Panc1 (cell line): ENCODE measurements at regions not wholly inside any gene's neighbourhood (a gene's known extent, or its start where the extent isn't known, plus 50 kb on each side); places are given as distances from the start of the nearest gene placed in this dataset.

ENCODE experiments used
- POLR2AphosphoS5 ChIP-seq: IDR thresholded peaks from 2 replicates; pipeline ENCODE4 v1.6.1; 2012; ENCODE audit warnings: mild to moderate bottlenecking, low read depth, low read length, moderate library complexity
- TCF7L2 ChIP-seq: IDR thresholded peaks from 2 replicates; pipeline ENCODE4 v1.6.1; 2011; ENCODE audit warnings: mild to moderate bottlenecking, low read depth, low read length, inconsistent platforms
- TF ChIP-seq, protein P1 (sequence below): fragments of 450-650 bp; IDR thresholded peaks from 2 replicates; pipeline ENCODE4 v1.5.1; 2017; ENCODE audit warnings: mild to moderate bottlenecking
- TF ChIP-seq, protein P2 (sequence below), 2 experiments: IDR thresholded peaks; 2 replicates each; pipeline ENCODE4 v1.6.1; 2011 to 2012; ENCODE audit warnings: low read depth in 2 of 2, control low read depth in 1 of 2, low read length in 1 of 2, mild to moderate bottlenecking in 1 of 2, moderate library complexity in 1 of 2; ENCODE audit not compliant: insufficient read depth in 1 of 2

DNA sequence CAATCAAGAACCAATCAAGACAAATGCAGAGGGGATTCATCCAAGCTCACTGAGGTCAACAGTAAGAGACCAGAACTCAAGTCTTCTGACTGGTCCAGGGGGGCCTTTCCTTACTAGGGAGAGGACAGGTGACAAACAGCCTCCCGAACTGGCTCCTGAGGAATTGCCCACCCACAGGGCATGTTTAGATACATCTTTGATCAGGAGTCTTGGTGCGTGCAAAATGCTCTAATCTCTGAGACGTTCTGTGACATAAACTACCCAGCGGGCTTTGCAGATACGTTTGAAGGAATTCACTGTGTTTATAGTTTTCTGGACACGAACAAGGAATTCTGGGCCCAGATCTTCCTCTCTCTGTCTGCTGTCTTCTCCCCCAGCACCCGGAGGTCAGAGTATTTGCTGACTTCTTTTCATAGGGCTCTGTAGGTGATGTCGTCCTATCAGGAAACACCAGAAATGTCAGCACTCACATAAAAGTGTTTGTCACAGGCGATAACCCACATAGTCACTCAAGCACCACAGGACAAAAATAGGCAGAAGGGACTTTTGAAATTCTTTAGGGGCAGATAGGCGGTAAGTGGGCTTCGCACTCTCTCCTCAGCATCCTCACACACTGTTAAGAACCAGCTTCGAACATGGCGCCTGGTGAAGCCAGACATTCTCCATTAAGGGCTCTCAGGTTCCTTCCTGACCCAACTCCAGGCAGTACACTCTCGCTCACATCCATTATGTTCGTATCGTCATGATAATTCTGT is 349.0 kb downstream of the CYRIA start:
- TF ChIP-seq, protein P1, sequence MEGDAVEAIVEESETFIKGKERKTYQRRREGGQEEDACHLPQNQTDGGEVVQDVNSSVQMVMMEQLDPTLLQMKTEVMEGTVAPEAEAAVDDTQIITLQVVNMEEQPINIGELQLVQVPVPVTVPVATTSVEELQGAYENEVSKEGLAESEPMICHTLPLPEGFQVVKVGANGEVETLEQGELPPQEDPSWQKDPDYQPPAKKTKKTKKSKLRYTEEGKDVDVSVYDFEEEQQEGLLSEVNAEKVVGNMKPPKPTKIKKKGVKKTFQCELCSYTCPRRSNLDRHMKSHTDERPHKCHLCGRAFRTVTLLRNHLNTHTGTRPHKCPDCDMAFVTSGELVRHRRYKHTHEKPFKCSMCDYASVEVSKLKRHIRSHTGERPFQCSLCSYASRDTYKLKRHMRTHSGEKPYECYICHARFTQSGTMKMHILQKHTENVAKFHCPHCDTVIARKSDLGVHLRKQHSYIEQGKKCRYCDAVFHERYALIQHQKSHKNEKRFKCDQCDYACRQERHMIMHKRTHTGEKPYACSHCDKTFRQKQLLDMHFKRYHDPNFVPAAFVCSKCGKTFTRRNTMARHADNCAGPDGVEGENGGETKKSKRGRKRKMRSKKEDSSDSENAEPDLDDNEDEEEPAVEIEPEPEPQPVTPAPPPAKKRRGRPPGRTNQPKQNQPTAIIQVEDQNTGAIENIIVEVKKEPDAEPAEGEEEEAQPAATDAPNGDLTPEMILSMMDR: no peak
- TF ChIP-seq TCF7L2 (no peak), POLR2AphosphoS5 (no peak)
- TF ChIP-seq, protein P2, sequence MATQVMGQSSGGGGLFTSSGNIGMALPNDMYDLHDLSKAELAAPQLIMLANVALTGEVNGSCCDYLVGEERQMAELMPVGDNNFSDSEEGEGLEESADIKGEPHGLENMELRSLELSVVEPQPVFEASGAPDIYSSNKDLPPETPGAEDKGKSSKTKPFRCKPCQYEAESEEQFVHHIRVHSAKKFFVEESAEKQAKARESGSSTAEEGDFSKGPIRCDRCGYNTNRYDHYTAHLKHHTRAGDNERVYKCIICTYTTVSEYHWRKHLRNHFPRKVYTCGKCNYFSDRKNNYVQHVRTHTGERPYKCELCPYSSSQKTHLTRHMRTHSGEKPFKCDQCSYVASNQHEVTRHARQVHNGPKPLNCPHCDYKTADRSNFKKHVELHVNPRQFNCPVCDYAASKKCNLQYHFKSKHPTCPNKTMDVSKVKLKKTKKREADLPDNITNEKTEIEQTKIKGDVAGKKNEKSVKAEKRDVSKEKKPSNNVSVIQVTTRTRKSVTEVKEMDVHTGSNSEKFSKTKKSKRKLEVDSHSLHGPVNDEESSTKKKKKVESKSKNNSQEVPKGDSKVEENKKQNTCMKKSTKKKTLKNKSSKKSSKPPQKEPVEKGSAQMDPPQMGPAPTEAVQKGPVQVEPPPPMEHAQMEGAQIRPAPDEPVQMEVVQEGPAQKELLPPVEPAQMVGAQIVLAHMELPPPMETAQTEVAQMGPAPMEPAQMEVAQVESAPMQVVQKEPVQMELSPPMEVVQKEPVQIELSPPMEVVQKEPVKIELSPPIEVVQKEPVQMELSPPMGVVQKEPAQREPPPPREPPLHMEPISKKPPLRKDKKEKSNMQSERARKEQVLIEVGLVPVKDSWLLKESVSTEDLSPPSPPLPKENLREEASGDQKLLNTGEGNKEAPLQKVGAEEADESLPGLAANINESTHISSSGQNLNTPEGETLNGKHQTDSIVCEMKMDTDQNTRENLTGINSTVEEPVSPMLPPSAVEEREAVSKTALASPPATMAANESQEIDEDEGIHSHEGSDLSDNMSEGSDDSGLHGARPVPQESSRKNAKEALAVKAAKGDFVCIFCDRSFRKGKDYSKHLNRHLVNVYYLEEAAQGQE (IDR thresholded peaks at IDR 0.05; ENCODE audit: insufficient read depth in 1 of 2, low read depth in 2 of 2, low read length in 1 of 2): no peak
